NCI-H1105 treated with DMSO at 0.1 percent for 48 hours (cell line): ENCODE measurements at regions not wholly inside any gene's neighbourhood (a gene's known extent, or its start where the extent isn't known, plus 50 kb on each side); places are given as distances from the start of the nearest gene placed in this dataset.
A peak's percentile ranks its signal among the peaks of the same experiment; 100 is the strongest.

Source experiments
- DNase-seq: peaks from one replicate; lab custom pipeline; 2025; lab: John Stamatoyannopoulos, UW

DNA sequence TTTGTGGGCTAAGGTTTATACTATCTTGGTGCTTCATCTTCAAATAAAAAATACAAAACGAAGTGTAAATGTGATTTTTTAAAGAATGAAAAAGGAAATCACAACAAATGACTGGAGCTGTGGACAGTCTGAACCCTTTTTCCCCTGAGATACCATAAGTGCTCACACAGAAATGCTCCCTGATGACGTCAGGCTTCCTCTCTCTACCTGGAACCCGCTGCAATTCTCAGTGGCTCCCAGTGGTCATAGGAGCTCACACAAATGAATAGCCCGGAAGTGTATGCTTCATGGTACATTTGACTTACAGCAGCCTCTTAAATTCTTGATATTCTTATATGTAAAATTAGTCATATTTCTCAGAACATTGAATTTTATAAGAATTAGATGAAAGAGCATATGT is 249.7 kb upstream of the GYPC start:
- DNase-seq = no peak

DNA sequence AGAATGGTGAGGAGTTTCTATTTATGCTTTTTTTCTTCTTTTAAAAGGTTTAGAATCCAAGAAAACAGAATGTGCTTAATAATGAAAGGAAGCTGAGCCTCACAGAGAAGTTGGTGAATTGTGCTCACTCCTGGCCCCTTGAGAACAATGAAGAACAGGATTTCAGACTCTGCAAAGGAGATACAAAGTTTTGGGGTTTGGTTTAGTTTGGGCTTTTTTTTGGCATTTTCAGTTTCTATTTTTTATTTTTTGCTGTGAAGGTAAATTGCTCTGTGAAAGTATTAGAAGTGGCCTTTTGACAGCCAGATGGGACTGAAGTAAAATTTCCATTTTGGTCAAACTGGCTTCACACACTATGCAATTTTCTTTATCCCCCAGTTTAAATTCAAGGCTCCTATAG is 247.3 kb upstream of the GYPC start:
- no peak for DNase-seq

DNA sequence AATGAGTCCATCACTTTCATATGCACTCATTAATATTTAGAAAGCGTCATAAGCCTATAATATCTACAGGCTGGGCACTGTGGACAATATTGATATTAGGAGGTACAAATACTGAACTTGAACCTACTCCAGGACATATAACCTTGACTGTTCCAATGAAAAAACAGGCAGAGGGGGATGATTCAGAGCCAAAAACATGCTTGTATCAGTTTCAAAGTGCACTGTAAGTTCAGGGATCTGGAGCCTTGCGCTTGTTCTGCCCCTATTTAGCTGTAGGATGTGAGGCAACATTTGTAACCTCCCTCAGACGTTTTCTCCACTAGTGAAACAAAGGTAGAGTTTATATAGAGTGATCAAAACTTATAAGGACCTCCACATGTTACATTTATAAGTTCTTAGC is 246.1 kb upstream of the GYPC start:
- no peak for DNase-seq

DNA sequence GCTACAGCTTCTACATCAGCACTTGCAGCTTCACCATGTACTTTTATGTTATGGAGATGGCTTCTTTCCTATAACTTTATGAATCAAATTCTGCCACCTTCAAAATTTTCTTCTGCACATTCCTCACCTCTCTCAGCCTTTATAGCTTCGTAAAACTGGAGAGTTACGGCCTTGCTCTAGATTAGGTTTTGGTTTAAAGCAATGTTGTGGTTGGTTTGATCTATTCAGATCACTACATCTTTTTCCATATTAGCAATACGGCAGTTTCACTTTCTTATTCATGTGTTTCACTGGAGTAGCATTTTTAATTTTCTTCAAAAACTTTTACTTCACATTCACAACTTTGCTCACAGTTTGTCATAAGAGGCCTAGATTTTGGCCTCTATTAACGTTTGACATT is 242.9 kb upstream of the GYPC start:
- DNase-seq = no peak

DNA sequence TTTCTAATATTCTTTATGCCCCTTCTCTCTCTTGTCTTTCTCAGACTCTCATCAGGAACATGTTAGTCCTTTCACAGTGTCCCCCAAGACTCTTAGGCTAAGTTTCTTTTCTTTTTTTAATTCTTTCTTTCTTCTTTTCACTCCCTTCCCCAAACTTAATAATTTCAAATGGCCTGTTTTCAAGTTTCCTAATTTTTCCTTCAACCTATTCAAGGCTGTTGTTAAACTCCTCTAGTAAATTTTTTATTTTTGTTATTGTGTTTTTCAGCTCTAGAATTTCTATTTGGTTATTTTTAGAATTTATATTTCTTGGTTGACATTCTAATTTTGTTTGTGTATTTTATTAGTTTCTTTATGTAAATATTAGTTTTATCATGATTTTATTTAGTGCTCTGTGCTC is 236.6 kb upstream of the GYPC start:
- DNase-seq = no peak

DNA sequence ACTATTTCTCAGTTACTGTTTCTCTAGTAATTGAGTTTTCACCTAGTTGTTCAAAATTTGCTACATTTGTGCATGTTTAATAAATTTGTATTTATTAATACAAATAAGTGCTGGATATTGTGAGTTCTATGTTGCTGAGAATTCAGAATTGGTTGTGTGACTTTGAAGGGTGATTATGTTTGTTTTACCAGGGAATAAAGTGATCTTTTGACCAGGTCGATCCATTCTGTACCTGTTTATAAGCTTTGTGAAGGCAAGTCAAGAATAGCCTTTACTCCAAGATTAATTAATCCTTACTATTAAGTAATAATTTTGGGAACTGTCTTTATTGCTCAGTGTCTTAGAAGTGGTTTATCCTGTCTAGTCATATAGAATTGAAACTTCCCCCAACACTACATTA is 230.0 kb upstream of the GYPC start:
- DNase-seq = no peak

DNA sequence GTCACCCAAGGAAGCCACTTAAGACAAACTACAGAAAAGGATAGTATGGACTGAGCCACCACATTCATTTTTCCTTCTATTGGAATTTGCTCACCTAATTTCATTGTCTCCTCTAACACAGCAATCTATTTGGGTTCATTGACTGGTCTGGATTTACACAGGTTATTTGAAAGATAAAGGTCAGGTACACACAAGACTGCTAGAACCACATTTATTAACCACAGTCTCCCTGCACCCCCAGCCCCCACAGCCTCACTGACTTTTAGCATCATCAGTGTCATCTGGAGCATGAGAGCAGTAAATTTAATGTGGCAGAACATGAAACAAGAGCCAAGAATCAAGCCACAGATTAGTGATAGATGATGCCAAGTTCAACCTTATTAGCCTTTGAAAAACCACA is 226.9 kb upstream of the GYPC start:
- peak; percentile 19 for DNase-seq

DNA sequence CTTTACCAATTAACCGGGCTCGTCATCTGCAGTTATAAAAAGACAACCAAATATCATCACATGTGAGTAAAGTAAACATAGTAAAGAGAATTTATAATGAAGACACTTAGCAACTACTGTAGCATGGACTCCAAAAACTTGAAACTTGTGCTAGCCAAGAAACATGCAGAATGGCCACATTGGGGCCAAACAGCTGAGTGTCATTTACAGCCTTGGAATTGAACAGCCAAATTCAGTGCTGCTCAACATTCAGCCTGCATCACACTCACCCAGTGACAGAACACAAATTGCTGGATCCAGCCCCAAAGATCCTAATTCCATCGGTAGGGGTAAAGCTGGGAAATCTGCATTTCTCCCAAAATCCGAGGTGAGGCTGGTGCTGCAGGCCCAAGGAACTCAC is 224.8 kb upstream of the GYPC start:
- no peak for DNase-seq

DNA sequence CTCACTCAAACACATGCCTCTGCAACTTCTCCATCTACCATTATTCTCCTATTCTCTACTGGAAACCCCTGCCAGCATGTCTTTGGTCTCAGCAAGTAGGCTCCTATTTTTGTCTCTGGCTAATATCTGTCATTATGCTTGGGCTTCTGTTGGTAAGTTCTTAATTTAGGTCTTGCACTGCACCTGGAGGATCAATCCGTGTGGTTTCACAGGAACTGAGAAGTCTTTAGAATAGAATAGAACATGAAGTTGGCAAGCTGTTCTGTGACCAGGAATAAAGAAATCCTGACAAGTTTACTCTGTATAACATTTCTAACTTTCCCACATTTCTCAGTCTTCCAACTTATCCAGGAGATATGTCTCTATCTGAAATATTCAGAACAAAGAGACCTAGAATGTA is 219.5 kb upstream of the GYPC start:
- no peak for DNase-seq

DNA sequence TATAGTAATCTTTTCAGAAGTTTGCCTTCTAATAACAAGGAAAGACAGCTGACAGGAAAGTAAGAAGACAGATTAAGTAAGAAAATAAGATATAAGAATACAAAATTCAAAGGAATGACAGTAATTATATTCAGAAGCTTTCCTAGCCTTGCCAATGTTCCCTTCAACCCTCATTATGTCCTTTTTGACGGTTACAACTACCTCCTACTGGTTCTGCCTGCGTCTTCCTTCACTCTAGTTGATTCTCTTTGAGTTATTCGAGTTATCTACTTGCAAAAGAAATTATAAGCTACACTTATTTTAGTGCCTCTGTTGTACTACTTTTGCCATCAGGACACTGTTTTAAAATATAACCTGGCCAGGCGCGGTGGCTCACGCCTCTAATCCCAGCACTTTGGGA is 218.9 kb upstream of the GYPC start:
- no peak for DNase-seq

DNA sequence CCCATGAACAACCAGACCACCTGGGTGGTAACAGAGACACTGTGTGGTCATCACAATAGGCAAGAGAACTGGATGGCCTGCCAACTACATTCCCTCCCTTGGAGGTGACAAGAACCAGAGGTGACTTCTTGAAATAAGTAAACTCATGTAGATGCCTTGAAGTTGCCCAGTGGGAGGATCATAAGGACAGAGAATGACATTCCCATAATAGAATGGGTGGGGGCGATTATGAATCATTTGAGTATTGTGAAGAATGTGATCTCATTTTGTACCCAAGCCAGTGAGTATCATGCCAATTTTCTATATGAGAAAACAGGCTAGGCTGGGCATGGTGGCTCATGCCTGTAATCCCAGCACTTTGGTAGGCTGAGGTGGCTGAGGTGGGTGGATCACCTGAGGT is 211.4 kb upstream of the GYPC start:
- DNase-seq = no peak

DNA sequence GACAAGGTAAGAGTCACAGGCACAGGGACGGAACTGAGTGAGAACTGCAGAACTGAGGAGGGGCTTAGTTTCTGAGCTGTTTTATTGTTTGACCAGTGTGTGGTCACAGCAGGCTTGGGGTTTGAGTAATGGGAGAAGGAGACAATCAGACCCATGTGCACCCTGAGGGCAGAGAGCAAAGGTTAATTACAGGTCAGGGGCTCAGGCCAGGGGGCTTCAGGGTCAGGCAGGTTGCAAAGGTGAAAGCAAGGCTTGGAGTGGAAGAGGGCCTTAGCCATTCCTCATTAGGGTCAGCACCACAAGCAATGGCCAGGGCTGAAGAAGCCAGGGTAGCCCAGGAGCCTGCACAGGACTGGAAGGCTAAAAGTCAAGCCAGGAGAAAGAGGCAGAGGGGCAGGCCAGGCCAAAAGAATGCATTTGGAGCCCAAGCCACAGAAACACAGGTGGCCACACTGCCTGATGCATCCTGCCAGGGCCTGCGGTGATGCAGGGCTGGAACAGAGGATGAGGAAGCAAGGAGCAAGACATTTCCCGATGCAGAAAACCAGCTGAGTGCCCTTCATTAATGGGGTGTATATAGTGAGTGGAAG is 209.8 kb upstream of the GYPC start:
- no peak for DNase-seq

DNA sequence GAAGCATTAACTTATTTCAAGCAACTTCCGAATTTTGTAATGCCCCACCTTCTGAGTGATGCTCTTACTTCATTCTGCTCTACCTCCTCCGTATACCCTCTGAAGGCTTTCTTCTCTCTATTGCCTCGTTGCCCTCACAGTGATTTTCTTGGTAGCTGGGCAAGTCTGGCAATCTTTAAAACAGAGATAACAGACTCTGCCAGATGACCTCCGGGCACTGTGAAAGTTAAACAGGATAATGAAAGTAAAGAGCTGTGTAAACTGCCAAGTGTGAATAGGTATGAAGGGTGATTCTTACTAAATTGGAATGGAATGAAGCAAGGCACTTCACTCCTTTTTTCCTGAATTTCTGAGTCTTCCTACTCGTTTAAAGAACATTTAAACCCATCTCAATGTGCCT is 207.3 kb upstream of the GYPC start:
- no peak for DNase-seq

DNA sequence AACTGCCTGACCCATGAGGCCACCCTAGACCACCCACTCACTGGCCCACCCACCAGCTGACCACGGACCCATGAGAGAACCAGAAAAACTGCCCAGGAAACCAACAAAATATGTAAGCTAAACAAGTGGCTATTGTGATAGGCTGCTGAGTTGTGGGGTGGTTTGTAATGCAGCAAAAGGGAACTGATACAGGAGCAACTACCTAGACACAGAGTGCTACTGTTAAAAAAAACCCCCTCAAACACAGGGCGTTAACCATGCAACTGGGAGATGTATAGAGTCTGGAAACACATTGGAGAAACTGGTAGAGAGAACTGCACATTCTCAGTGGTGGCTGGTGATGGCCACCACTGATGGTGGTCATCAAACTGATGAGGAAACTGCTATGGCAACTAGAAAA is 206.3 kb upstream of the GYPC start:
- DNase-seq = no peak

DNA sequence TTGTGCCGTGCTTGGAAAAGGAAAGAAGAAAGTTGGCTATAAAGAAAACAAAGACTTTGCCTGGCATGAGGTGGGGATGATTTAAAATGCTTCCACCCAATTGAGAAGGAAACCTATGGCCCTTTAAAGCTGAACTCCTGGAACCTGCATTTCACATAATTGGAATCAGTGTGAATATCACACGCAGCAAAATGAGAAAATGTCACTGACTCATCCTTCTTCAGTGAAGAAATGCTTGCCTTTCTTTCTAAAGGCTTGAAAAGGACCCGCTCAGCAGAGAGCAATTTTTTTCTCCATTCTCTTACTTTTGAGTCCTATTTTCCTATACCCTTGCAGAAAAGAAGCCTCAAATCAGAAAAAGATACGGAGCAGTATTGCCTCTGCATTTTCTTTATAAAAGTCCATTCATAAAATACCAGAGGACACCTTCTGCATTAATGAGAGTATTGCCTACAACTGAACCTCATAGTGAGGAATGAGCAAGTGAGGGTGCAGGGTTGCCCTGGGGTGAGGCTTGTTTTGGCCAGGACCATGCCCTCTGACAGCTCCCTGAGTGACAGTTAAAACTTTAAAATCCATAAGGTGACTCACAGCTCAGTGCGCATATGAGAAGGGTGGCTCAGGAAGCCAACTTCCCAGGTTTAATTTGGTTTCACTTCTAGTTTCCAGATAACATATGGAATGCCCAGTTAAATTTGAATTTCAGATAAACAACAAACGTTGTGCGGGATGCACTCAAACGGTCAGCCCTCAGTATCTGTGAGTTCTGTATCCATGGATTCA is 191.9 kb upstream of the GYPC start:
- no peak for DNase-seq

DNA sequence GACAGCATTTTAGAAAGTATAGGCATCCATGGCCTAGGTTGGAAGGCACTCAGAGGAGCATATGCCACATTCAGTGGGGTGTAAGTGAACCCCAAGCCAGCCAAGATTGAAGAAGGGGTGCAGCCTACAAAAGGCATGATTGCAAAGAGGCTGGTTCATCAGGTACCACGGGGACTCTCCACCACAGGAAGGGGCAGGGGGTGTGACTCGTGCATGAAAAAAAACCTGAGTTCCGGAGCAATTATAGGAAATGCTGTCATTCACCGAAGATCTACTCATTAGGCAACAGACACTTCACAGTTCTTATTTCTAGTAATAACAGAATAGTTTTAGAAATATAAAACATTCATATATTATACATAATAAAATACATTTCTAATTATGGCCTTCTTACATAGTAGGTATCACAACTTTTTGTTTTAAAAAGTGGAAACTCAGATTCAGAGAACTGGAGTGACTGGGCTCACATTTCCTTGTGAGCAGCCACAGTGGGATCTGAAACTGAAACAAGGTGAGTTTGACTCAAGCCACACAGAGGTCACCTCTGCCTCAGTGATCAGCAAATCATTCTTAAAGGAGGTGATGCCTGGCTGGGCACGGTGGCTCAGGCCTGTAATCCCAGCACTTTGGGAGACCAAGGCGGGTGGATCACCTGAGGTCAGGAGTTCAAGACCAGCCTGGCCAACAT is 188.4 kb upstream of the GYPC start:
- DNase-seq = no peak

DNA sequence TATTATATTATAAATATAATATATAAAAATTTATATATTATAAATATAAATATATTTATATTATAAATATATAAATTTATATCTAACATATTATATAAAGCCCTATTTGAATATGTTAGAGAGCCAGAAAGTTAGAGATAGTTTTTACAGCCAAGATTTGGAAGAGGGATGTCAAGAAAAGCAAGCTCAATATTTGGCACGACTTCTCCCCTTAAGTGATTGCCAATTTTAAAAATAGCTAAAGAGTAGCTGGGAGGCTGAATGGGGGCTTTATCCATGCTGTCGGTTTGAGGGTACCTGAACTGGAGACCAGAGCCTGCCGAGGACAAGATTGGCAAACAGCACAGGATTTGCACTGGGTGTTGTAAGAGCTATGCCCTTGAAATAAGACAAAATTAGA is 180.9 kb upstream of the GYPC start:
- no peak for DNase-seq

DNA sequence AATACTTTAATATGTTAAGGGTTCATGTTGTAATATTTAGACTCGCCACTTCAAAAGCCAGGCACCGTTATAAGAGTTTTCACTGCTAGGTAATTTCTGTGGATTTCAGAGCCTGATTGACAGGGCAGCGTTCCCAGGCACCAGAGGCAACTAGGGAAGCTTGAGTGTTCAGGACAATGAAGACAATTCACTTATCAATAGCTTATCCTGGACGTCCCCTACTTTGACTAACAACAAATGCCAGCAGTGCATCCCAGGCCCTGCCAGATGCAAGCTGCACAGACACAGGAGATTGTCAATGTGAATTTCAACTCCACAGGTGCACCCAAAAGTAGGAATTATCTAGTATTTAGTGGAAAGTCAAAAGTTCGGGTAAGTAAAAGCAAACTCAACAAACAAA is 179.3 kb upstream of the GYPC start:
- no peak for DNase-seq

DNA sequence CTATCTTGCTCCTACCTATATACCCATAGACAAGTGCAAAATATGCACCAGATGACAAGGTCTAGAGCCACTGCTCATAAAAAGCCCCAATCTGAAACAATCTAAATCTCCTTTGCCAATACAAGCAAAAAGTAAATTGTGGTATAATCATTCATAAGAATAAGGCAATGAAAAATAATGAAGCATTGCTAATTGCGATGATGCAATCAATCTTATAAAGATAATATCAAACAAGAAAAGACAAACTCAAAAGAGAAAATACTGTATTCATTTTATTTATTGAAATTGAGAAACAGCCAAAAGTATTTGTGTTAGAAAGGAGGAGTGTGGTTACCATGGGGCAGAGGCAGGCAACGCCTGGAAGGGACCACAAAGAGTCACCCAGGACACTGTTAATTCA is 175.9 kb upstream of the GYPC start:
- no peak for DNase-seq

DNA sequence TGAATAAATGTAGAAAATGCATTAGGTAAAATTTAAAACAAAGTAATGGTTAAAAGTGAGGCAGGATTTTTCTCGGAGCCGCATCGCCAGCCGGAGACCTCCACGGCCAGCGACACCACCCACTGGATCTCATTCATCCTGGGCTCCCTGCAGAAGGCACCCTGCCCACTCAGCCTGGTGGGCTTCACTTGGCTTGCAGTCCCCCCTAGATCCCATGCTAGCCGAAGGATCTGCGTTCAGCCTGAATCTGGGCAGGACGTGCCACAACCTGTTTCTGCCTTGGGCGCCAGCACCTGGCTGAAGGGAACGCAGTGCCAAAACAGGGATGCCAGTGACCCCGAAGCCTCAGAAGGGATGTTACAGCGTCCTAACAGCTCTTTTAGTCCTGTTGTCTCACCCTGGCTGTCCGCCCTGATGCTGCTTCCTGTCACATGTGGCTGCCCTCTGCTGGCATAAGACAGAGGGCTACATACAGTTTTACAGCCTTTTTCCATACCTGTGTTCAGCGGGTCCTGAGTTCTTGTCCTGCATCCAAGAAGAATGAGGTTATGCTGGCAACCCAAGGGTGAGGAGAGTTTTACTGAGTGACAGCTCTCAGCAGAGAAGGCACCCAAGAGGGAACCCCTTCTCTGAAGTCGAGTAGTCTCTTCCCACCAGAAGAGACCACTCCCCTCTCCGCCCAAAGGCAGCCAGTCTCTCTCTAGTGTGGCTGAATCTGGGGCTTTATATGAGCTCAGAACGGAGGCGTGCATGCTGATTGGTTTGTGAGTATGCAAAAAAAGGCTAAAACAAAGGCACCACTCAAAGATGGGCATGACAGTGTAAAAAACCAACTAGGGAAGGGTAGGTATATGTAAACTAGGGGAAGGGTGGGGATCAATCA is 173.1 kb upstream of the GYPC start:
- DNase-seq = no peak

DNA sequence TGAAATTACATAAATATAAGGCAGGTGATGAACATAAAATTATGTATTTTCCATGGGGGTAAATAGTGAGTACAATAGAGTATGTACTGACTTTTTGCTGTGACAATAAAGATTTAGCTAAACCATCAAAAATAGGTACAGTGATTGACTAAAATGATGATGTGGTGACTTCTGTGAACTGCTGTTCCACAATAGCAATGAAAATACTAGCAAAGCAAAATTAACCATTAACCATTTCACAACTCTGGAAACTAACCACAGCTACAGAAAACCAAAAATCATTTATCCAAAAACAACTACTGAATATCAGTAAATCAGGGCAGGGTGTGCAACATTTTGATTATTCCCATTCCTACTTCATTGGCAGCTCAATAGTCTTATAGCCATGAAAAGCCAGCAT is 161.4 kb upstream of the GYPC start:
- DNase-seq = no peak

DNA sequence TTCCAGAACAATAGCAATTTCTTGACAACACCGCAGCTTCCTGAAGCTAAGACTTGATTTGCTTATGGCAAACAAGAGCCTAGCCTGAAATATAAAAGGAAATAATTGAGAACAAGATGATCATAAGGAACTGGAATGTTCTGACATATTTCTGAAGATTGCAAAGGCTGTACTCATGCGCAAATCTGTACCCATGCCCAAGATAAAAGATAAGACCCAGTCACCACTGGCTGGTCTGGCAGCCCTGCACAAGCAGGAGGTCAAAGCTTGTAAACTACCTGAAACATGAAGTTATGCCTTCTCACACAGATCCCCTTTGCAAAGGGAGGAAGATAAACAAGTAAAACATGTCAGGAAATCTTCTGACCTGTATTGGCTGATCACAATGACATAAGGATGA is 160.8 kb upstream of the GYPC start:
- DNase-seq = no peak

DNA sequence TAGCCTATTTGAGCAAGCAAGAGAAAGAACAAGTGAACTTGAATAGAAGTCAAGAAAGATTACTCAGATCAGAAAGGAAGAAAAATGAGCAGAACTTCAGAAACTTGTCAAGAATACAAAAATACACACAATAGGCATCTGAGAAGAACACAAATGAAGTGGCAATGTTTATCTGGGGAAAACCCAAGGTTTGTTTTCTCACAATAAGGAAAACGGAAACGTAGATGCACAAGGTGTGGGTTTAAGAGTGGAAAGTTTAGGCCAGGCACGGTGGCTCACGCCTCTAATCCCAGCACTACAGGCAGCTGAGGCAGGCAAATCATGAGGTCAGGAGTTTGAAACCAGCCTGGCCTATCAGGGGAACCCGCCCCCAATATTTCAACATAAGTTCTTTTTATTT is 159.5 kb upstream of the GYPC start:
- DNase-seq = no peak
